BE2C (cell line): ENCODE measurements at regions not wholly inside any gene's neighbourhood (a gene's known extent, or its start where the extent isn't known, plus 50 kb on each side); places are given as distances from the start of the nearest gene placed in this dataset.
"Not testable (repeated sequence)": the region's sequence is repeated elsewhere in the genome, so short reads cannot be mapped to it uniquely, and the experiment has no call there.

ENCODE experiments used
- DNase-seq: peaks from one replicate; pipeline ENCODE4 v3.0.0-alpha.2; 2020
- H3K27me3 ChIP-seq: fragments of 250-450 bp; sonication (Bioruptor Pico); 2 replicates; pipeline ENCODE4 v1.5.1; 2020; ENCODE audit warnings: mild to moderate bottlenecking
- H3K36me3 ChIP-seq: fragments of 250-450 bp; sonication (Bioruptor Pico); 2 replicates; pipeline ENCODE4 v1.5.1; 2020; ENCODE audit warnings: mild to moderate bottlenecking
- H3K4me1 ChIP-seq: fragments of 250-450 bp; sonication (Bioruptor Pico); 2 replicates; pipeline ENCODE4 v1.5.1; 2020
- H3K4me3 ChIP-seq: 2 replicates; pipeline ENCODE4 v1.5.1; 2011; ENCODE audit warnings: low read depth, low read length
- H3K9me3 ChIP-seq: fragments of 250-450 bp; sonication (Bioruptor Pico); 2 replicates; pipeline ENCODE4 v1.5.1; 2020
- CTCF ChIP-seq: IDR thresholded peaks from 2 replicates; pipeline ENCODE4 v1.5.1; 2012; ENCODE audit warnings: mild to moderate bottlenecking, low read depth, low read length

GRCh38 chr6:95743591-95743990, 166.3 kb downstream of the MANEA start:
- TF ChIP-seq CTCF, result no peak
- Histone ChIP-seq H3K9me3 (no peaks in the 10 kb centered on the region), H3K27me3 (no peaks in the 10 kb centered on the region; the same call in 1 of the 2 replicates), H3K36me3 (no peaks in the 10 kb centered on the region), H3K4me1 (no peaks in the 10 kb centered on the region), H3K4me3 (no peak overlapping the region)
- DNase-seq, result no peak

DNA sequence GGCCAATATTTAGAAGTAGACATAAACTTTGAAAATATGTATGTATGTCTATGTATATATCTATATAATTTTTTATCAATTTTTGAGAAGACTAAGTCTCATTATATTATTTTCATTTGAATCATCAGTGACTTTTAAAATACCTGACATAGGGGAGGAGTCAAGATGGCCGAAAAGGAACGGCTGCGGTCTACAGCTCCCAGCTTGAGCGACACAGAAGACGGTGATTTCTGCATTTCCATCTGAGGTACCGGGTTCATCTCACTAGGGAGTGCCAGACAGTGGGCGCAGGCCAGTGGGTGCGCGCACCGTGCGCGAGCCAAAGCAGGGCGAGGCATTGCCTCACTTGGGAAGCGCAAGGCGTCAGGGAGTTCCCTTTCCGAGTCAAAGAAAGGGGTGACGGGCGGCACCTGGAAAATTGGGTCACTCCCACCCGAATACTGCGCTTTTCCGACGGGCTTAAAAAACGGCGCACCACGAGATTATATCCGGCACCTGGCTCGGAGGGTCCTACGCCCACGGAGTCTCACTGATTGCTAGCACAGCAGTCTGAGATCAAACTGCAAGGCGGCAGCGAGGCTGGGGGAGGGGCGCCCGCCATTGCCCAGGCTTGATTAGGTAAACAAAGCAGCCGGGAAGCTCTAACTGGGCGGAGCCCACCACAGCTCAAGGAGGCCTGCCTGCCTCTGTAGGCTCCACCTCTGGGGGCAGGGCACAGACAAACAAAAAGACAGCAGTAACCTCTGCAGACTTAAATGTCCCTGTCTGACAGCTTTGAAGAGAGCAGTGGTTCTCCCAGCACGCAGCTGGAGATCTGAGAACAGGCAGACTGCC, 181.1 kb downstream of the MANEA start:
- H3K27me3 ChIP-seq, DNase-seq, H3K9me3 ChIP-seq, H3K36me3 ChIP-seq, H3K4me1 ChIP-seq, H3K4me3 ChIP-seq: not testable (repeated sequence)

GRCh38 chr6:95767897-95768463, 190.6 kb downstream of the MANEA start:
- Histone ChIP-seq H3K4me1 (no peaks in the 10 kb centered on the region), H3K4me3 (no peak overlapping the region), H3K9me3 (no peaks in the 10 kb centered on the region), H3K27me3 (no peaks in the 10 kb centered on the region; the same call in 1 of the 2 replicates), H3K36me3 (no peaks in the 10 kb centered on the region)
- TF ChIP-seq CTCF, result no peak
- DNase-seq, result no peak

DNA sequence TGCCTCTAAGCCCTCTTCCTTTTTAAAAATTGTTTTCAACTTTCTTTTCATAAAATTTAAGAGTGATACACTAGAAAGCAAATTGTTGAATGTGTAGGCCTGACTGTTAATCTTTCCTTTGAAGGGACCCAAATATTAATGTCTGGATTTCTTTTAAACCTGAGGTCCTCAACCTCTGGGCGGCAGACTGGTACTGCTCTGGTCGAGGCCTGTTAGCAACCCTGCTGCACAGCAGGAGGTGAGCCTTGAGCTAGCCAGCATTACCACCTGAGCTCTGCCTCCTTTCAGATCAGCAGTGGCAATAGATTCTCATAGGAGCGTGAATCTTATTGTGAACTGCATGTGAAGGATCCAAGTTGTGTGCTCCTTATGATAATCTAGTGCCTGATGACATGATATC, 191.2 kb downstream of the MANEA start:
- Histone ChIP-seq H3K9me3 (no peaks in the 10 kb centered on the region), H3K27me3 (no peaks in the 10 kb centered on the region; the same call in 1 of the 2 replicates), H3K36me3 (no peaks in the 10 kb centered on the region), H3K4me3 (no peak overlapping the region), H3K4me1 (no peaks in the 10 kb centered on the region)
- no peak for DNase-seq
- no peak for TF ChIP-seq CTCF

DNA sequence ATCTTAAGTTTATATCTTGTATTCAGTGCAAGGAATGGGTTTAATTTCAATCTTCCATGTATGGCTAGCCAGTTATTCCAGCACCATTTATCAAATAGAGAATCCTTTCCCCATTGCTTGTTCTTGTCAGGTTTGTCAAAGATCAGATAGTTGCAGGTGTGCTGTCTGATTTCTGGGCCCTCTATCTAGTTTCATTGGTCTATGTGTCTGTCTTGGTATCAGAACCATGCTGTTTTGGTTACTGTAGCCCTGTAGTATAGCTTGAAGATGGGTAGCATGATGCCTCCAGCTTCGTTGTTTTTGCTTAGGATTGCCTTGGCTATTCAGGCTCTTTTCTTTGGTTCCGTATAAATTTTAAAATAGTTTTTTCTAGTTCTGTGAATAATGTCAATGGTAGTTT, 200.0 kb downstream of the MANEA start:
- TF ChIP-seq CTCF, result no peak

GRCh38 chr6:95780037-95780436, 202.7 kb downstream of the MANEA start:
- H3K9me3 ChIP-seq, result no peaks in the 10 kb centered on the region
- H3K36me3 ChIP-seq, result no peaks in the 10 kb centered on the region
- no peak for DNase-seq
- no peaks in the 10 kb centered on the region for H3K27me3 ChIP-seq
- TF ChIP-seq CTCF, result no peak
- no peak overlapping the region for H3K4me3 ChIP-seq
- H3K4me1 ChIP-seq, result no peaks in the 10 kb centered on the region

More for the DNA sequence above, 200.0 kb downstream of the MANEA start:
- Histone ChIP-seq H3K4me1 (no peaks in the 10 kb centered on the region), H3K4me3 (no peak overlapping the region), H3K36me3 (no peaks in the 10 kb centered on the region), H3K27me3 (no peaks in the 10 kb centered on the region), H3K9me3 (no peaks in the 10 kb centered on the region)
- no peak for DNase-seq
